ENCODE measurements at regions not wholly inside any gene's neighbourhood (a gene's known extent, or its start where the extent isn't known, plus 50 kb on each side); places are given as distances from the start of the nearest gene placed in this dataset.

DNA sequence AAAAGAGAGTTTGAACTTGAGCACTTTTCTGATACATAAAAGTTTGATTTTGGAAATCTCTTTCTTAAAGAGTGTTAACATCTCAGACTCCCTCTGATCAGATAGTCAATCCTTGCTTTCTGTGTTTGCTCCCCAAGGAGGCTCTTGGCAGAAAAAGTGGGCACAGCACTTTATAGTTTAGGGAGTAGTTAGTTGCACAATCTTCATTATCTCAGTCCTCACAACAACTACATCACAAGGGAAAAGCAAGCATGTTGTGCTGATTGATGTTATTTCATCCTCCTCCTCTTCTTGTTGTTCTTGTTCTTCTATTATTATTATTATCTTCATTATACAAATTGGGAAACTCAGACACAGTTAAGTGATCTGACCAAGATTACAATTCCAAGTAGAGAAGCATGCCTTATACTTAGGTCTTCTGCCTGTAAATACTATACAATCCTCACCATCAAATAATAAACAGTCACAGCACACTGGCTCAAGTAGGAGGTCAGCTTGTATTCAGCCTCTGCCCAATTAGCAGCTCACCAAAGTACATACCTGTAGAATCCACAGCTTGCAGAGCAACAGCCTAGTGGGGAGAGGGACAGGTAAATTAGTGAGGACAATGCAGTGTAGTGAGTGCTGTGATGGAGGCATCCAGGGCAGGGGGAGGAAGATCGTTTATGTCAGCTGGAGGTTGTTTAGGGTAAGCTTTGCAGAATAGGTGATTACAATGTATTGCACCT lies 304.1 kb upstream of the MME start:
- Histone ChIP-seq H3K9ac (no peak overlapping the region), H2AFZ (replicated peaks) (no peak overlapping the region), H4K20me1 (ENCODE audit: low read depth) (no peaks in the 10 kb centered on the region), H3K4me2 (no peak overlapping the region), H3K4me3 (no peak overlapping the region), H3K4me1 (no peaks in the 10 kb centered on the region), H3K27me3 (no peaks in the 10 kb centered on the region), H3K27ac (no peak overlapping the region), H3K9me3 (ENCODE audit: low read depth) (no peaks in the 10 kb centered on the region), H3K79me2 (ENCODE audit: low read depth) (no peaks in the 10 kb centered on the region), H3F3A (ENCODE audit: low read depth) (no peaks in the 10 kb centered on the region), H3K36me3 (no peaks in the 10 kb centered on the region)
- no peaks in the 10 kb centered on the region for H3K4me1 Mint-ChIP-seq
- H3K27me3 Mint-ChIP-seq (ENCODE audit: insufficient read depth, low read depth), result no peaks in the 10 kb centered on the region
- TF ChIP-seq, protein P1, sequence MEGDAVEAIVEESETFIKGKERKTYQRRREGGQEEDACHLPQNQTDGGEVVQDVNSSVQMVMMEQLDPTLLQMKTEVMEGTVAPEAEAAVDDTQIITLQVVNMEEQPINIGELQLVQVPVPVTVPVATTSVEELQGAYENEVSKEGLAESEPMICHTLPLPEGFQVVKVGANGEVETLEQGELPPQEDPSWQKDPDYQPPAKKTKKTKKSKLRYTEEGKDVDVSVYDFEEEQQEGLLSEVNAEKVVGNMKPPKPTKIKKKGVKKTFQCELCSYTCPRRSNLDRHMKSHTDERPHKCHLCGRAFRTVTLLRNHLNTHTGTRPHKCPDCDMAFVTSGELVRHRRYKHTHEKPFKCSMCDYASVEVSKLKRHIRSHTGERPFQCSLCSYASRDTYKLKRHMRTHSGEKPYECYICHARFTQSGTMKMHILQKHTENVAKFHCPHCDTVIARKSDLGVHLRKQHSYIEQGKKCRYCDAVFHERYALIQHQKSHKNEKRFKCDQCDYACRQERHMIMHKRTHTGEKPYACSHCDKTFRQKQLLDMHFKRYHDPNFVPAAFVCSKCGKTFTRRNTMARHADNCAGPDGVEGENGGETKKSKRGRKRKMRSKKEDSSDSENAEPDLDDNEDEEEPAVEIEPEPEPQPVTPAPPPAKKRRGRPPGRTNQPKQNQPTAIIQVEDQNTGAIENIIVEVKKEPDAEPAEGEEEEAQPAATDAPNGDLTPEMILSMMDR (IDR thresholded peaks at IDR 0.05), result no peak
- TF ChIP-seq EZH2phosphoT487 (IDR thresholded peaks at IDR 0.05) (no peak), EZH2 (IDR thresholded peaks at IDR 0.05) (no peak)
- DNase-seq (ENCODE audit: low spot score), result no peak
- H3K9me3 Mint-ChIP-seq, result no peaks in the 10 kb centered on the region
- H3K36me3 Mint-ChIP-seq, result no peaks in the 10 kb centered on the region
- no peak overlapping the region for H3K4me3 Mint-ChIP-seq
- H3K27ac Mint-ChIP-seq, result no peak overlapping the region

DNA sequence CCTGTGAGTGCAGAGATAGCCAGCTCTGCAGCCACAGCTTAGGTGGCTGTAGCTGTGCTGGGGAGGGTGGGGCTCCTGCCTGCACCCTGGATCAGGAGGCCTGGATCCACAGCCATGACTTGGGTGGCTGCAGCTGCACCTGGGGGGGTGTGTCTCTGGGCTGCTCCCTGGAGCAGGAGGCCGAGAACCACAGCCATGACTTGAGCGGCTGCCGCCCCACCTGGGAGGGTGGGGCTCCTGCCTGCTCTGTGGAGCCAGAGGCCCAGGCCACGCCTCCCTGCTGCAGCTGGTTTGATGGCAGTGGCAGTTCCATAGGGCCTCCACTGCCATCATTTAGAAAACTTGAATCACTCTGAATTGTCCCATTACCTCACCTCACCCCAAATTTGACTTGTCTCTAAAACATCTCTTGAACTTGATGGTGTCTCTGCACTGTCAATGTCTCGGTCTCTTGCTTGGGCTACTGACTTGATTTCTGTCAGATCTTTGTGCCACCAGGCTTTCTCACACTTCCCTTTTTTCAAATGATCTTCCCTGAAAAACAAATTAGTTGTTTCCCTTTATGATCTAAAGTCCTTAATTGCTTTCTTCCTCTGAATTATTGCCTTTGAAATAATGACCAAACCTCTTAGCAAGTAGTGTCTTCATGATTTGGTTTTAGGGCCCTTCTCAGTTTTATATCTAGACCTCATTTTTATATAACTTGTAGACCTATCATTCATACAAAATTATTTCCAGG lies 313.2 kb upstream of the MME start:
- no peaks in the 10 kb centered on the region for H3K4me1 Mint-ChIP-seq
- Histone ChIP-seq H3F3A (ENCODE audit: low read depth) (no peaks in the 10 kb centered on the region), H3K27me3 (no peaks in the 10 kb centered on the region), H3K4me3 (no peak overlapping the region), H3K4me1 (no peaks in the 10 kb centered on the region), H3K9me3 (ENCODE audit: low read depth) (no peaks in the 10 kb centered on the region), H3K27ac (no peak overlapping the region), H4K20me1 (ENCODE audit: low read depth) (no peaks in the 10 kb centered on the region), H3K36me3 (no peaks in the 10 kb centered on the region), H3K9ac (no peak overlapping the region), H2AFZ (replicated peaks) (no peak overlapping the region), H3K79me2 (ENCODE audit: low read depth) (no peaks in the 10 kb centered on the region), H3K4me2 (no peak overlapping the region)
- TF ChIP-seq EZH2phosphoT487 (IDR thresholded peaks at IDR 0.05), result no peak
- H3K4me3 Mint-ChIP-seq, result no peak overlapping the region
- no peaks in the 10 kb centered on the region for H3K9me3 Mint-ChIP-seq
- H3K27me3 Mint-ChIP-seq (ENCODE audit: insufficient read depth, low read depth), result no peaks in the 10 kb centered on the region
- no peak for DNase-seq (ENCODE audit: low spot score)
- no peak overlapping the region for H3K27ac Mint-ChIP-seq
- no peaks in the 10 kb centered on the region for H3K36me3 Mint-ChIP-seq

DNA sequence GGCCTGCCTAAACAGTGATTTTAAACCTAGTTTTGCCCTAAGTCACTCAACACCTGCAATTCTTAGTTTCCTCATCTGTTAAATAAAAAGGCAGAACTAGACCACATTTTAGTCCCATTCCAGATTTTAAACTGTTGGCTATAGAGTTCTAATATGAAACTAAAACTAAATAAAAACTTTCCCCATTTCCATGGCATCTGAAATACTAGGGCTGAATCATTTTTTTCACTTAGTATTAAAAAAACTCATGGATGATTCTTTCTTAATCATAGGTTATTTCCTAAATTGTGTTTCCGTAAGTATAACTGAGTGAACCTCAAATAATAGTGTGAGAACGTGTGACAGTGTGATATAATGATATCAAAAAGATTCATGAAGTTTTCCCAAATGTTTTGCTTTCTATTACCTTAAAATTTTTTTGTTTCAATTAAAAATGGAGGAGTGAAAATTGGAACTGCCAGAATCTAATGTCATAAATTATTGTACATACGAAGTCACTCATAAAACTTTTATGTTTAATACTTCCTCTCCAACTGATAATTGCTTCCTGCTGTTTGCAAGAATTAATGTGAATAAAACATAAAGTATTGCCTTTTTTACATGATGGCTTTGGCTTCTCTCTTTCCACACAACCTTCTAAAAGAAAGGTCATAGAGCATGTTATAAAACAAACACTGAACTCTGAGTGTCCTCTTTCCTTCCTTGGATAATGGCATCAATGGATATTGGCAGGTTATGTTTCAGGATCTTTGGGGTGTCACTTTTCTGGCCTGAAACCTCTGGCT lies 315.1 kb upstream of the MME start:
- Mint-ChIP-seq H3K4me1 (peaks cover 1% of the 10 kb centered on the region), H3K27me3 (ENCODE audit: insufficient read depth, low read depth) (no peaks in the 10 kb centered on the region), H3K9me3 (no peaks in the 10 kb centered on the region), H3K4me3 (no peak overlapping the region), H3K36me3 (no peaks in the 10 kb centered on the region), H3K27ac (no peak overlapping the region)
- Histone ChIP-seq H3K4me1 (peaks cover under 1% of the 10 kb centered on the region), H3K27me3 (no peaks in the 10 kb centered on the region), H3K4me3 (no peak overlapping the region), H3K36me3 (no peaks in the 10 kb centered on the region), H3K9ac (no peak overlapping the region), H3K27ac (no peak overlapping the region), H2AFZ (replicated peaks) (no peak overlapping the region), H4K20me1 (ENCODE audit: low read depth) (no peaks in the 10 kb centered on the region), H3K79me2 (ENCODE audit: low read depth) (no peaks in the 10 kb centered on the region), H3K4me2 (no peak overlapping the region), H3K9me3 (ENCODE audit: low read depth) (no peaks in the 10 kb centered on the region), H3F3A (ENCODE audit: low read depth) (peaks cover 4% of the 10 kb centered on the region)
- TF ChIP-seq EZH2 (IDR thresholded peaks at IDR 0.05) (no peak), EZH2phosphoT487 (IDR thresholded peaks at IDR 0.05) (no peak)
- TF ChIP-seq, protein P1 (IDR thresholded peaks at IDR 0.05), result no peak
- DNase-seq (ENCODE audit: low spot score), result no peak

Measured in neural progenitor cell (in vitro differentiated cells).